HG03060 (cell line): ENCODE measurements at regions not wholly inside any gene's neighbourhood (a gene's known extent, or its start where the extent isn't known, plus 50 kb on each side); places are given as distances from the start of the nearest gene placed in this dataset.

Source experiments
- ATAC-seq: cut with Tn5 transposase; IDR thresholded peaks from one replicate; pipeline ENCODE4 v1.9.1; 2021; ENCODE audit warnings: low read depth, moderate number of reproducible peaks; ENCODE audit not compliant: unreplicated experiment

GRCh38 chr5:56692359-56693219 is 122.8 kb upstream of the MAP3K1 start:
- ATAC-seq: no peak

GRCh38 chr5:56688402-56688801 is 126.9 kb upstream of the MAP3K1 start:
- ATAC-seq: no peak

DNA sequence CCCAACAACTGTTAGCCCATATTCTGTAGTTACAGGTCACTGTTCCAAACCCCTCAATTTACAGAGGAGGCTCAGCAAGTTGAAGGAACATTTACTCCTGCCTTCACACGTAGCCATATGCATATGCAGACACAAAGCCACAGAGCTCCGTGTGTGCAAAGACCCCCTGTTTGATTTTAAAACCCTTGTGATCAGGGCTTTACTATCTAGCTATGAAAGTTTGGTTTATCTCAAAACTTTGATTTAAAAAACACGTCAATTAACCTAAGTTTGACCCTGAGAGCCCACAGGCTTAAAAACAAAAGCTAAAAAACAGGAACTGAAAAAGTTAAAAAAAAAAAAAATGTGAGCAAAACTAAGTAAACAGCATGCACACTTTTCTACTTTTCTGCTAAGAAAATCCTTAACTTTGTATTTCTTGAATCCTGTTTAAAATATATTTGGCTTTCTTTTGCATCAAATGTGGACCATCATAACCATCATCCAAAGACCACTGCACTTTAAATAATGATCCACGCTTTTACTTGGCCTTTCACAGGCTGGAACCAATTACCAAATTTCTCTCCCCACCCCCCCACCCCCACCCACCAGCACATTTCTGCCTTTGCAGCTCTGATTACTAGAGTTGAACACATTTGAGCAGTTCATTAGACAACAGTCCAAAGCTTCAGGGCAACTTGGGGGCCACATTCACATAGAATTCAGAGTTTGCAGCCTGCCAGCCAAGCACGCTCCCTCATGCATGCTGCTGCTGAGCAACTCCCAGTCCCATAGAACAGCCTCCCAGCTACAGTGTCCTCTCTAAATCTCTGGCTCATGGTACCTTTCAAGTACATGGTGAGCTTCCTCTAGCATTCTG is 128.8 kb upstream of the MAP3K1 start:
- ATAC-seq: peak; percentile 67

GRCh38 chr5:56685503-56686217 is 129.7 kb upstream of the MAP3K1 start:
- peak; percentile 19 for ATAC-seq

- no peak for ATAC-seq
These were observed 131.2 kb upstream of the MAP3K1 start for GRCh38 chr5:56684159-56684558.

GRCh38 chr5:56683733-56684132 is 131.6 kb upstream of the MAP3K1 start:
- ATAC-seq: no peak

GRCh38 chr5:56683281-56683680 is 132.1 kb upstream of the MAP3K1 start:
- no peak for ATAC-seq

- ATAC-seq: no peak
These were observed 134.0 kb upstream of the MAP3K1 start for GRCh38 chr5:56681346-56681745.

DNA sequence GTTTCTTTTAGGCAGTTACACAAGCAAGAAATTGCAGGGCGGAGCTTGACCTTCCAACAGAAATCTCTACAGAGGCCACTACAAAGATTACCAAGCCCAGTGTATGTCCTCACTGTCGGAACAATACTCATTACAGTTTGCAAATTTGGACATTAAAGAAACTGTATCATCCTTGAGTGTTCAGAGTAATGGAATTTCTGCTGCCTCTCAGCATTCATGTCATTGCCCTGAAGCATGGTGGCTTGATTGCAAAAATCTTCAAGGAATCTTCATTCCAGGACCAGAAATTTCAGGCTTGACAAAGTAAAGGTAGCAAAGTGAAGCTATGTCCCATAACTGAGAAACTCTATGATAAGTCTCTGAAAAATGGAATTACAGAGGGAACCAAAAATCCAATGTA is 134.6 kb upstream of the MAP3K1 start:
- ATAC-seq: no peak

GRCh38 chr5:56677690-56678305 is 137.6 kb upstream of the MAP3K1 start:
- ATAC-seq: no peak

GRCh38 chr5:56676091-56676768 is 139.1 kb upstream of the MAP3K1 start:
- peak; percentile 52 for ATAC-seq

DNA sequence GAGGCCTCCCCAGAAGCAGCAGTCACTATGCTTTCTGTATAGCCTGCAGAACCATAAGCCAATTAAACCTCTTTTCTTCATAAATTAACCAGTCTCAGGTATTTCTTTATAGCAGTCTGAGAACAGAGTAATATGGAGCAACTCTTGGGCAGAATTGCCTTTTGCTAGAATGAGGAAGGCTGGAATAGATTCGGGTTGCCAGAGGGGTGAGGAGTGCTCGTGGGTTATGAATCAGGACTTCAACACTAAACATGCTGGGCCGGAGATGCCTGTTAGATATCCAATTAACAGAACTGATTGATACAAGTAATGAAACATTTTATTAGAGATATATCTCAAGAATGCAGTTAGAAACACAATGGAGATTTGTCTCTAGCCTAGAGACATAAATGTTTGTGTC is 140.9 kb upstream of the MAP3K1 start:
- ATAC-seq: no peak

GRCh38 chr5:56673171-56673570 is 142.2 kb upstream of the MAP3K1 start:
- no peak for ATAC-seq

GRCh38 chr5:56671571-56671970 is 143.8 kb upstream of the MAP3K1 start:
- ATAC-seq: no peak

- no peak for ATAC-seq
These were observed 144.4 kb upstream of the MAP3K1 start for GRCh38 chr5:56670916-56671315.

GRCh38 chr5:56669534-56670483 is 145.5 kb upstream of the MAP3K1 start:
- peak; percentile 96 for ATAC-seq

DNA sequence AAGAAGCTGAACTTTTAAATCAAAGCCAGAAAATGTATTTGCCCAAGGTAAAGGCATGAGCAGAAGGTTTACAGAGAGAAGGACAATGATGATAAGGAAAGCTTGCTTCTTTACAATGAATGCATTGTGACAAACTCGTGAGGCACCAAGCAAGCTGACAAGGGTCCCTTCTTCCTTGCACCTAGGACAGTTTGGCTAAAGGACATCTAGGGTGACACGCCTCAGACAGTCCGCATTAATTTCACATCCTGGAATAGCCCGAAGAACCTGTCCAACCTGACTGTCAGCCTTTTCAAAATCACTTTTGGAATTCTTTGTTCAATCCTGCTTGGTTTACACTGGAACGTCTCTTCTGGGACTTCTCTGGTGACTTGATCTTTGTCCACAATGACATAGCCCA is 146.4 kb upstream of the MAP3K1 start:
- ATAC-seq: no peak

GRCh38 chr5:56667692-56668091 is 147.7 kb upstream of the MAP3K1 start:
- ATAC-seq: no peak

- no peak for ATAC-seq
These were observed 148.4 kb upstream of the MAP3K1 start for GRCh38 chr5:56666901-56667300.
